Liver (tissue), 8 donors: ENCODE measurements at regions not wholly inside any gene's neighbourhood (a gene's known extent, or its start where the extent isn't known, plus 50 kb on each side); places are given as distances from the start of the nearest gene placed in this dataset.

Experiments
- DNase-seq: peaks from one replicate; pipeline ENCODE4 v3.0.0-alpha.2; 2017; ENCODE audit warnings: low spot score
- H3K27ac ChIP-seq, 2 donors: one replicate each; pipeline ENCODE4 v1.7.0; 2013; ENCODE audit warnings: inconsistent platforms in 2 of 2, low read length in 2 of 2, control low read depth in 1 of 2, low read depth in 1 of 2, mild to moderate bottlenecking in 1 of 2
- H3K27me3 ChIP-seq, 4 donors: one replicate each; pipeline versions ENCODE4 v1.6.1 to v1.7.0; 2013; ENCODE audit warnings: low read length in 3 of 4, inconsistent platforms in 1 of 4, mild to moderate bottlenecking in 1 of 4, moderate library complexity in 1 of 4; ENCODE audit not compliant: control insufficient read depth in 4 of 4, insufficient read depth in 4 of 4
- H3K36me3 ChIP-seq, 4 donors: one replicate each; pipeline versions ENCODE4 v1.6.1 to v1.7.0; 2013; ENCODE audit warnings: low read length in 3 of 4, mild to moderate bottlenecking in 3 of 4, low read depth in 1 of 4, moderate library complexity in 1 of 4; ENCODE audit not compliant: control insufficient read depth in 4 of 4, insufficient read depth in 3 of 4
- H3K4me1 ChIP-seq, 4 donors: one replicate each; pipeline versions ENCODE4 v1.6.1 to v1.7.0; 2013; ENCODE audit warnings: low read length in 3 of 4, mild to moderate bottlenecking in 3 of 4, moderate library complexity in 1 of 4; ENCODE audit not compliant: control insufficient read depth in 4 of 4, insufficient read depth in 4 of 4
- H3K4me3 ChIP-seq, 3 donors: one replicate each; pipeline versions ENCODE4 v1.6.1 to v1.7.0; 2013; ENCODE audit warnings: low read length in 3 of 3, control low read depth in 1 of 3, low read depth in 1 of 3, mild to moderate bottlenecking in 1 of 3
- H3K9ac ChIP-seq, 2 donors: one replicate each; pipeline ENCODE4 v1.7.0; 2013; ENCODE audit warnings: low read length in 2 of 2, mild to moderate bottlenecking in 2 of 2, moderate library complexity in 2 of 2, control low read depth in 1 of 2, low read depth in 1 of 2
- H3K9me3 ChIP-seq, 4 donors: one replicate each; pipeline versions ENCODE4 v1.6.1 to v1.7.0; 2013; ENCODE audit warnings: low read length in 3 of 4; ENCODE audit not compliant: control insufficient read depth in 4 of 4
- EGR1 ChIP-seq, 2 donors: IDR thresholded peaks; 2 replicates each; pipeline ENCODE4 v1.6.1; 2016 to 2018; ENCODE audit warnings: antibody characterized with exemption in 2 of 2, low read depth in 2 of 2
- FOXA1 ChIP-seq: IDR thresholded peaks from 2 replicates; pipeline ENCODE4 v1.6.1; 2016; ENCODE audit warnings: antibody characterized with exemption
- FOXA2 ChIP-seq: IDR thresholded peaks from 2 replicates; pipeline ENCODE4 v1.6.1; 2016; ENCODE audit warnings: antibody characterized with exemption
- GABPA ChIP-seq, 2 donors: IDR thresholded peaks in 1 of 2; conservative IDR thresholded peaks in 1 of 2; 2 replicates each; pipeline ENCODE4 v1.6.1; 2016; ENCODE audit warnings: antibody characterized with exemption in 2 of 2, mild to moderate bottlenecking in 1 of 2, moderate library complexity in 1 of 2
- HNF4A ChIP-seq, 2 donors: conservative IDR thresholded peaks; 2 replicates each; pipeline ENCODE4 v1.6.1; 2016; ENCODE audit warnings: antibody characterized with exemption in 2 of 2, mild to moderate bottlenecking in 2 of 2
- HNF4G ChIP-seq: IDR thresholded peaks from 2 replicates; pipeline ENCODE4 v1.6.1; 2016; ENCODE audit warnings: antibody characterized with exemption
- JUND ChIP-seq, 2 donors: IDR thresholded peaks; 2 replicates each; pipeline ENCODE4 v1.6.1; 2016; ENCODE audit warnings: antibody characterized with exemption in 2 of 2
- NR2F2 ChIP-seq: IDR thresholded peaks from 2 replicates; pipeline ENCODE4 v1.6.1; 2016; ENCODE audit warnings: antibody characterized with exemption
- RAD21 ChIP-seq, 2 donors: IDR thresholded peaks; 2 replicates each; pipeline ENCODE4 v1.6.1; 2016; ENCODE audit warnings: antibody characterized with exemption in 2 of 2, mild to moderate bottlenecking in 2 of 2
- RXRA ChIP-seq, 2 donors: IDR thresholded peaks; 2 replicates each; pipeline ENCODE4 v1.6.1; 2017 to 2018; ENCODE audit warnings: antibody characterized with exemption in 2 of 2, mild to moderate bottlenecking in 1 of 2
- SP1 ChIP-seq: IDR thresholded peaks from 2 replicates; pipeline ENCODE4 v1.6.1; 2018; ENCODE audit warnings: antibody characterized with exemption, mild to moderate bottlenecking
- TAF1 ChIP-seq: conservative IDR thresholded peaks from 2 replicates; pipeline ENCODE4 v1.6.1; 2016; ENCODE audit warnings: antibody characterized with exemption, mild to moderate bottlenecking
- YY1 ChIP-seq: IDR thresholded peaks from 2 replicates; pipeline ENCODE4 v1.6.1; 2016; ENCODE audit warnings: antibody characterized with exemption, mild to moderate bottlenecking
- WGBS: extraction: QIAGEN DNeasy Blood & Tissue Kit; methylation state at CpG from one replicate; pipeline ENCODE4 v1.1.7; 2013; 5-methylcytosine and 5-hydroxymethylcytosine counted together
- TF ChIP-seq, protein P1 (sequence below): IDR thresholded peaks from 2 replicates; pipeline ENCODE4 v1.6.1; 2016; ENCODE audit warnings: antibody characterized with exemption, mild to moderate bottlenecking
- TF ChIP-seq, protein P2 (sequence below): IDR thresholded peaks from 2 replicates; pipeline ENCODE4 v1.6.1; 2016; ENCODE audit warnings: antibody characterized with exemption
- TF ChIP-seq, protein P3 (sequence below): IDR thresholded peaks from 2 replicates; pipeline ENCODE4 v1.6.1; 2016; ENCODE audit warnings: antibody characterized with exemption
- TF ChIP-seq, protein P4 (sequence below): IDR thresholded peaks from 2 replicates; pipeline ENCODE4 v1.6.1; 2016; ENCODE audit warnings: antibody characterized with exemption
- TF ChIP-seq, protein P5 (sequence below): fragments of 150-350 bp; IDR thresholded peaks from 2 replicates; pipeline ENCODE4 v1.5.1; 2017; ENCODE audit warnings: improper control_type of control experiment, low read depth, low read length; ENCODE audit not compliant: missing input control
- donor health status: healthy.
- donor health status: healthy.
- donor health status: healthy.
- donor health status: healthy.
- donor health status: healthy.

DNA sequence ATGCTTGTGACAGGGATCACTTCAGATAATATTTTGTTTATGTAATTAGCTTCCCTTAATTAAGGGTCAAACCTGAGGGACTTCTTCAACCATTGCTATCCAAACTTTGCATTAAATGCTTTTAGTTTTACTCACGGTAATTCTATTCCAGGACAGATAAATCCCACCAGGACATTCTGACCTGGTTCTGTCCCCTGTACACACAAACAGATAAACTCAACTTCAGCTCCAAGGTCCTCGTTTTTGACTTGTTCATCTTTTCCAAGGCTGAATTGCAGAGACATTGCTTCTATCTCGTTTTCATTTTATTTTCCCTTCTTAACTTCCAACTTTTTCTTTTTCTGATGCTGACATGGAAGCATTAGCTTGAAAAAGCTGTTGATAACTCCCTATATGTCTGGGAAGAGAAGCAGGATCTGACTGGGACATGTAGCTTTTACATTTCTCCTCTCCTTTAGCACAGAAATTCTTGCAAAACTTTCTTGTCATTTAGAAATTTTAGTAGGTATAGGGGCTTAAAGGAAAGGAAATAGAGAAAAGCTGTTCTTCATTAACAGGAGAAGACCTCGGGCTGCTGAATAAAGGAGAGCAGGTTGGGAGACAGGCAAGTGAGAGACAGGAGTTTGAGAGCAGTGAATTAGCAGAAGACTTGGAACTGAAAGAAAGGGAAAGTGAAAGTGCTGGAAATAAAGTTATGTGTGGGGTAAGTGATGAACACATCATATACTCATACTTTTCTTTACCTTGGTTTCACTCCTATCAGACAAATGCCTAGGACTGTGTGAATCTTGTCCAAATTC is 231.7 kb upstream of the B3GALT2 start:
- Histone ChIP-seq H3K27me3 (no peaks in the 10 kb centered on the region), H3K36me3 (no peaks in the 10 kb centered on the region), H3K9ac (peak overlapping the region; percentile 86 to 88), H3K9me3 (no peaks in the 10 kb centered on the region), H3K4me1 (peaks cover 0 to 13% (median 2%) of the 10 kb centered on the region in 4 donors), H3K4me3 (peak overlapping the region; percentile 62 to 86 (median 82)), H3K27ac (peak overlapping the region; percentile 53 to 65)
- TF ChIP-seq, protein P1, sequence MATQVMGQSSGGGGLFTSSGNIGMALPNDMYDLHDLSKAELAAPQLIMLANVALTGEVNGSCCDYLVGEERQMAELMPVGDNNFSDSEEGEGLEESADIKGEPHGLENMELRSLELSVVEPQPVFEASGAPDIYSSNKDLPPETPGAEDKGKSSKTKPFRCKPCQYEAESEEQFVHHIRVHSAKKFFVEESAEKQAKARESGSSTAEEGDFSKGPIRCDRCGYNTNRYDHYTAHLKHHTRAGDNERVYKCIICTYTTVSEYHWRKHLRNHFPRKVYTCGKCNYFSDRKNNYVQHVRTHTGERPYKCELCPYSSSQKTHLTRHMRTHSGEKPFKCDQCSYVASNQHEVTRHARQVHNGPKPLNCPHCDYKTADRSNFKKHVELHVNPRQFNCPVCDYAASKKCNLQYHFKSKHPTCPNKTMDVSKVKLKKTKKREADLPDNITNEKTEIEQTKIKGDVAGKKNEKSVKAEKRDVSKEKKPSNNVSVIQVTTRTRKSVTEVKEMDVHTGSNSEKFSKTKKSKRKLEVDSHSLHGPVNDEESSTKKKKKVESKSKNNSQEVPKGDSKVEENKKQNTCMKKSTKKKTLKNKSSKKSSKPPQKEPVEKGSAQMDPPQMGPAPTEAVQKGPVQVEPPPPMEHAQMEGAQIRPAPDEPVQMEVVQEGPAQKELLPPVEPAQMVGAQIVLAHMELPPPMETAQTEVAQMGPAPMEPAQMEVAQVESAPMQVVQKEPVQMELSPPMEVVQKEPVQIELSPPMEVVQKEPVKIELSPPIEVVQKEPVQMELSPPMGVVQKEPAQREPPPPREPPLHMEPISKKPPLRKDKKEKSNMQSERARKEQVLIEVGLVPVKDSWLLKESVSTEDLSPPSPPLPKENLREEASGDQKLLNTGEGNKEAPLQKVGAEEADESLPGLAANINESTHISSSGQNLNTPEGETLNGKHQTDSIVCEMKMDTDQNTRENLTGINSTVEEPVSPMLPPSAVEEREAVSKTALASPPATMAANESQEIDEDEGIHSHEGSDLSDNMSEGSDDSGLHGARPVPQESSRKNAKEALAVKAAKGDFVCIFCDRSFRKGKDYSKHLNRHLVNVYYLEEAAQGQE: no peak
- TF ChIP-seq NR2F2 (peak; percentile 9), HNF4A (conservative IDR thresholded peaks at IDR 0.05) (peak in 1 of 2 donors; percentile 8), RAD21 (IDR thresholded peaks at IDR 0.05) (peak in 1 of 2 donors; percentile 44), SP1 (peak; percentile 30)
- TF ChIP-seq, protein P2, sequence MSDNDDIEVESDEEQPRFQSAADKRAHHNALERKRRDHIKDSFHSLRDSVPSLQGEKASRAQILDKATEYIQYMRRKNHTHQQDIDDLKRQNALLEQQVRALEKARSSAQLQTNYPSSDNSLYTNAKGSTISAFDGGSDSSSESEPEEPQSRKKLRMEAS: no peak
- no peak for DNase-seq
- WGBS: 11% methylated on average over 4 of the region's 4 CpGs

DNA sequence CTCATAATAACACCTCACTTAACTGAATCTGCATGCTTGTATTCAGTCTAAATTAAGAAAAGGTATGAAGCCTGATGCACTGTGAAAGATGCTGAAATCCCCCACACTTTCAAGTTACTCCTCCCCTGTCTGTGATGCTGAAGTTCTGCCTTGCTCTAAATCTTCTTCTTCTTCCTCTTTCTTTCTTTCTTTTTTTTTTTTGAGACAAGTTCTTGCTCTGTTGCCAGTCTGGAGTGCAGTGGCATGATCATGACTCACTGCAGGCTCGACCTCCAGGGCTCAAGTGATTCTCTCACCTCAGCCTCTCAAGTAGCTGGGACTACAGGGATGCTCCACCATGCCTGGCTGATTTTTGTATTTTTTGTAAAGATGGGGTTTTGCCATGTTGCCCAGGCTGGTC is 231.0 kb upstream of the B3GALT2 start:
- 65% methylated on average over 1 of the region's 1 CpG for WGBS
- TF ChIP-seq, protein P1: no peak
- TF ChIP-seq FOXA1 (no peak), FOXA2 (no peak), HNF4A (conservative IDR thresholded peaks at IDR 0.05) (no peak), SP1 (no peak), RXRA (IDR thresholded peaks at IDR 0.05) (no peak), GABPA (IDR thresholded peaks at IDR 0.05 in 1 of 2, conservative IDR thresholded peaks at IDR 0.05 in 1 of 2) (no peak), TAF1 (no peak), HNF4G (no peak), EGR1 (IDR thresholded peaks at IDR 0.05; ENCODE audit: low read depth in 2 of 2) (no peak), NR2F2 (no peak), RAD21 (IDR thresholded peaks at IDR 0.05) (no peak), JUND (IDR thresholded peaks at IDR 0.05) (no peak), YY1 (no peak)
- TF ChIP-seq, protein P3, sequence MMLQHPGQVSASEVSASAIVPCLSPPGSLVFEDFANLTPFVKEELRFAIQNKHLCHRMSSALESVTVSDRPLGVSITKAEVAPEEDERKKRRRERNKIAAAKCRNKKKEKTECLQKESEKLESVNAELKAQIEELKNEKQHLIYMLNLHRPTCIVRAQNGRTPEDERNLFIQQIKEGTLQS: no peak
- TF ChIP-seq, protein P4, sequence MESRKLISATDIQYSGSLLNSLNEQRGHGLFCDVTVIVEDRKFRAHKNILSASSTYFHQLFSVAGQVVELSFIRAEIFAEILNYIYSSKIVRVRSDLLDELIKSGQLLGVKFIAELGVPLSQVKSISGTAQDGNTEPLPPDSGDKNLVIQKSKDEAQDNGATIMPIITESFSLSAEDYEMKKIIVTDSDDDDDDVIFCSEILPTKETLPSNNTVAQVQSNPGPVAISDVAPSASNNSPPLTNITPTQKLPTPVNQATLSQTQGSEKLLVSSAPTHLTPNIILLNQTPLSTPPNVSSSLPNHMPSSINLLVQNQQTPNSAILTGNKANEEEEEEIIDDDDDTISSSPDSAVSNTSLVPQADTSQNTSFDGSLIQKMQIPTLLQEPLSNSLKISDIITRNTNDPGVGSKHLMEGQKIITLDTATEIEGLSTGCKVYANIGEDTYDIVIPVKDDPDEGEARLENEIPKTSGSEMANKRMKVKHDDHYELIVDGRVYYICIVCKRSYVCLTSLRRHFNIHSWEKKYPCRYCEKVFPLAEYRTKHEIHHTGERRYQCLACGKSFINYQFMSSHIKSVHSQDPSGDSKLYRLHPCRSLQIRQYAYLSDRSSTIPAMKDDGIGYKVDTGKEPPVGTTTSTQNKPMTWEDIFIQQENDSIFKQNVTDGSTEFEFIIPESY: no peak
- TF ChIP-seq, protein P5, sequence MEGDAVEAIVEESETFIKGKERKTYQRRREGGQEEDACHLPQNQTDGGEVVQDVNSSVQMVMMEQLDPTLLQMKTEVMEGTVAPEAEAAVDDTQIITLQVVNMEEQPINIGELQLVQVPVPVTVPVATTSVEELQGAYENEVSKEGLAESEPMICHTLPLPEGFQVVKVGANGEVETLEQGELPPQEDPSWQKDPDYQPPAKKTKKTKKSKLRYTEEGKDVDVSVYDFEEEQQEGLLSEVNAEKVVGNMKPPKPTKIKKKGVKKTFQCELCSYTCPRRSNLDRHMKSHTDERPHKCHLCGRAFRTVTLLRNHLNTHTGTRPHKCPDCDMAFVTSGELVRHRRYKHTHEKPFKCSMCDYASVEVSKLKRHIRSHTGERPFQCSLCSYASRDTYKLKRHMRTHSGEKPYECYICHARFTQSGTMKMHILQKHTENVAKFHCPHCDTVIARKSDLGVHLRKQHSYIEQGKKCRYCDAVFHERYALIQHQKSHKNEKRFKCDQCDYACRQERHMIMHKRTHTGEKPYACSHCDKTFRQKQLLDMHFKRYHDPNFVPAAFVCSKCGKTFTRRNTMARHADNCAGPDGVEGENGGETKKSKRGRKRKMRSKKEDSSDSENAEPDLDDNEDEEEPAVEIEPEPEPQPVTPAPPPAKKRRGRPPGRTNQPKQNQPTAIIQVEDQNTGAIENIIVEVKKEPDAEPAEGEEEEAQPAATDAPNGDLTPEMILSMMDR: no peak
- TF ChIP-seq, protein P2: no peak
- H3K36me3 ChIP-seq: no peaks in the 10 kb centered on the region
- H3K4me1 ChIP-seq: peaks cover 0 to 13% (median 2%) of the 10 kb centered on the region in 4 donors
- H3K27me3 ChIP-seq: no peaks in the 10 kb centered on the region
- DNase-seq: no peak
- H3K9ac ChIP-seq: no peak overlapping the region
- no peaks in the 10 kb centered on the region for H3K9me3 ChIP-seq
- peak overlapping the region in 1 of 2 donors; percentile 53 for H3K27ac ChIP-seq
- H3K4me3 ChIP-seq: no peak overlapping the region
